HepG2 (cell line): ENCODE measurements at regions not wholly inside any gene's neighbourhood (a gene's known extent, or its start where the extent isn't known, plus 50 kb on each side); places are given as distances from the start of the nearest gene placed in this dataset.
A peak's percentile ranks its signal among the peaks of the same experiment; 100 is the strongest.

Experiments used
- ATAC-seq: fragments of 200-7000 bp; cut with Tn5 transposase; 3 replicates; pipeline ENCODE4 v1.9.1; 2020; ENCODE audit warnings: mild to moderate bottlenecking, moderate library complexity
- BruUV-seq: library from RNA; stranded (reverse); fragments of 400-500 nt; replicated peaks from 2 replicates; lab custom pipeline; 2021; lab: Mats Ljungman, UMichigan
- CTCF ChIA-PET: fragments of 300-600 bp; formaldehyde crosslinking; extraction: SDS; loops from one replicate; lab custom pipeline; 2021; ENCODE audit warnings: low total read pairs, inconsistent platforms, low intra/inter-chr PET ratio; lab: Yijun Ruan, JAX
- POLR2A ChIA-PET: fragments of 350-600 bp; sonication (Branson Sonifier 250); formaldehyde crosslinking; loops from one replicate; lab custom pipeline; 2020; ENCODE audit warnings: antibody characterized with exemption, inconsistent platforms; lab: Yijun Ruan, JAX
- DNase-seq: peaks from one replicate; pipeline ENCODE4 v3.0.0-alpha.2; 2015; ENCODE audit warnings: low spot score
- FAIRE-seq: peaks from 3 replicates; lab custom pipeline; 2011; peaks lifted over from hg19 to GRCh38; lab: Jason Lieb, UNC
- H2AFZ ChIP-seq: one replicate; pipeline ENCODE4 v1.6.1; 2011; ENCODE audit warnings: low read length, inconsistent platforms
- H3K27ac ChIP-seq: fragments of 300-600 bp; 3 replicates; pipeline ENCODE4 v1.8.0; 2011; ENCODE audit warnings: mixed run types, mild to moderate bottlenecking, mixed read lengths, low read length, inconsistent platforms; ENCODE audit not compliant: insufficient read depth; ENCODE audit errors: extremely low read length
- H3K27me3 ChIP-seq, 2 experiments: fragments of 200-600 bp in 1 of 2; 2 replicates in 1 of 2; 3 replicates in 1 of 2; pipeline versions ENCODE4 v1.6.0 to v1.8.0; 2011; ENCODE audit warnings: low read length in 2 of 2, mild to moderate bottlenecking in 2 of 2, moderate library complexity in 2 of 2, inconsistent platforms in 1 of 2; ENCODE audit not compliant: insufficient read depth in 2 of 2, control insufficient read depth in 1 of 2
- H3K36me3 ChIP-seq, 2 experiments: fragments of 200-600 bp in 1 of 2; replicated peaks in 1 of 2; 2 replicates in 1 of 2; 3 replicates in 1 of 2; pipeline versions ENCODE4 v1.5.1 to v1.8.0; 2011; ENCODE audit warnings: low read length in 2 of 2, inconsistent platforms in 1 of 2; ENCODE audit not compliant: insufficient read depth in 2 of 2, control insufficient read depth in 1 of 2
- H3K4me1 ChIP-seq: 2 replicates; pipeline ENCODE4 v1.5.1; 2012; ENCODE audit warnings: low read length, inconsistent platforms; ENCODE audit not compliant: insufficient read depth
- H3K4me2 ChIP-seq: 2 replicates; pipeline ENCODE4 v1.6.0; 2011; ENCODE audit warnings: low read depth, low read length, inconsistent platforms
- H3K4me3 ChIP-seq, 3 experiments: fragments of 200-600 bp in 1 of 3; sonication (generic), shearing (Covaris generic) in 1 of 3; replicated peaks in 1 of 3; 2 replicates each; pipeline ENCODE4 v1.5.1; 2011 to 2016; ENCODE audit warnings: low read length in 3 of 3, inconsistent platforms in 2 of 3, low read depth in 2 of 3, mild to moderate bottlenecking in 2 of 3, control low read depth in 1 of 3, mixed read lengths in 1 of 3; ENCODE audit not compliant: insufficient read depth in 1 of 3
- H3K79me2 ChIP-seq: one replicate; pipeline ENCODE4 v1.6.1; 2011; ENCODE audit warnings: low read length, inconsistent platforms; ENCODE audit not compliant: insufficient read depth
- H3K9ac ChIP-seq: 2 replicates; pipeline ENCODE4 v1.6.0; 2011; ENCODE audit warnings: mild to moderate bottlenecking, low read depth, low read length, inconsistent platforms; ENCODE audit not compliant: insufficient read depth
- H3K9me3 ChIP-seq: 2 replicates; pipeline ENCODE4 v1.5.1; 2012; ENCODE audit warnings: mild to moderate bottlenecking, low read length
- H4K20me1 ChIP-seq: 2 replicates; pipeline ENCODE4 v1.6.0; 2011; ENCODE audit warnings: inconsistent platforms, mild to moderate bottlenecking, low read length, moderate library complexity; ENCODE audit not compliant: insufficient read depth
- E2F1 ChIP-seq: sonication (generic); formaldehyde crosslinking; IDR thresholded peaks from 2 replicates; pipeline ENCODE4 v1.5.0; 2020; ENCODE audit warnings: missing genetic modification reagents
- ESRRA ChIP-seq: sonication (generic); formaldehyde crosslinking; IDR thresholded peaks from 2 replicates; pipeline ENCODE4 v1.5.1; 2020; ENCODE audit warnings: mild to moderate bottlenecking, low read depth, missing genetic modification reagents
- FOXM1 ChIP-seq: sonication (generic); formaldehyde crosslinking; IDR thresholded peaks from 2 replicates; pipeline ENCODE4 v1.5.0; 2020; ENCODE audit warnings: missing genetic modification reagents
- FOXP1 ChIP-seq, 2 experiments: fragments of 450-650 bp in 1 of 2; IDR thresholded peaks; 2 replicates each; pipeline ENCODE4 v1.6.1; 2017 to 2018; ENCODE audit warnings: antibody characterized with exemption in 1 of 2
- GATAD1 ChIP-seq: IDR thresholded peaks from 2 replicates; pipeline ENCODE4 v1.6.1; 2016; ENCODE audit warnings: missing genetic modification reagents, missing compliant biosample characterization
- KLF11 ChIP-seq: IDR thresholded peaks from 2 replicates; pipeline ENCODE4 v1.6.1; 2016; ENCODE audit warnings: missing compliant biosample characterization
- REST ChIP-seq, 2 experiments: IDR thresholded peaks; 2 replicates each; pipeline ENCODE4 v1.6.1; 2011 to 2012; ENCODE audit warnings: low read length in 2 of 2, borderline replicate concordance in 1 of 2, low read depth in 1 of 2, mild to moderate bottlenecking in 1 of 2, moderate library complexity in 1 of 2
- SALL2 ChIP-seq: sonication (generic); formaldehyde crosslinking; IDR thresholded peaks from 2 replicates; pipeline ENCODE4 v1.8.1; 2023; ENCODE audit warnings: mild to moderate bottlenecking, missing genetic modification reagents, inconsistent platforms
- SMC3 ChIP-seq: IDR thresholded peaks from 2 replicates; pipeline ENCODE4 v1.6.1; 2011; ENCODE audit warnings: low read length, improper control_type of control experiment
- TCF7 ChIP-seq: sonication (generic); IDR thresholded peaks from 2 replicates; pipeline ENCODE4 v1.6.1; 2016; ENCODE audit warnings: antibody characterized with exemption, low read depth
- TFE3 ChIP-seq: IDR thresholded peaks from 2 replicates; pipeline ENCODE4 v1.6.1; 2016
- U2AF1 ChIP-seq: fragments of 200-400 bp; formaldehyde crosslinking; optimal IDR thresholded peaks from 2 replicates; pipeline ENCODE3; 2017; ENCODE audit warnings: mild to moderate bottlenecking, low read depth, low read length
- ZFP41 ChIP-seq: sonication (generic); formaldehyde crosslinking; IDR thresholded peaks from 2 replicates; pipeline ENCODE4 v1.4.0; 2020; ENCODE audit warnings: mild to moderate bottlenecking, missing genetic modification reagents, borderline replicate concordance
- ZMAT3 ChIP-seq: sonication (generic); formaldehyde crosslinking; conservative IDR thresholded peaks from 2 replicates; pipeline ENCODE4 v1.7.0; 2021; ENCODE audit warnings: missing genetic modification reagents
- ZNF343 ChIP-seq: sonication (generic); formaldehyde crosslinking; IDR thresholded peaks from 2 replicates; pipeline ENCODE4 v1.4.0; 2020; ENCODE audit warnings: mild to moderate bottlenecking, missing genetic modification reagents
- ZNF354B ChIP-seq: sonication (generic); formaldehyde crosslinking; IDR thresholded peaks from 2 replicates; pipeline ENCODE4 v1.8.0; 2022; ENCODE audit warnings: mild to moderate bottlenecking, missing genetic modification reagents
- ZNF7 ChIP-seq: IDR thresholded peaks from 2 replicates; pipeline ENCODE4 v1.6.1; 2016; ENCODE audit warnings: missing biosample characterization, missing genetic modification reagents
- ZNF772 ChIP-seq: sonication (generic); formaldehyde crosslinking; IDR thresholded peaks from 2 replicates; pipeline ENCODE4 v1.5.0; 2020; ENCODE audit warnings: mild to moderate bottlenecking, missing genetic modification reagents
- ZNF850 ChIP-seq: sonication (generic); formaldehyde crosslinking; conservative IDR thresholded peaks from 2 replicates; pipeline ENCODE4 v1.9.0; 2021; ENCODE audit warnings: mild to moderate bottlenecking, missing genetic modification reagents
- WGBS: methylation state at CpG from one replicate; pipeline ENCODE4 v1.1.6; 2017; ENCODE audit warnings: low lambda C conversion rate; 5-methylcytosine and 5-hydroxymethylcytosine counted together
- in situ Hi-C: cut with HindIII; loops from 2 replicates; pipeline ENCODE4 v1.10.0; 2017; ENCODE audit warnings: low pct_unique_long_range_greater_than_20kb; ENCODE audit not compliant: extremely low pct_ligation_motif_present
- intact Hi-C: fragments of 100-400 bp; cut with micrococcal nuclease; formaldehyde crosslinking; loops from one replicate; pipeline ENCODE4 v1.10.0; 2022; ENCODE audit not compliant: unreplicated experiment

GRCh38 chr13:26872525-26873385, 112.2 kb upstream of the GPR12 start:
- intact Hi-C loops: loop anchor here (1.0 kb wide), 1 partner anchor 165 kb away; no protein-coding TSS in a partner anchor
- peak; percentile 96 for ATAC-seq
- peak; percentile 68 for FAIRE-seq
- TF ChIP-seq FOXP1 (IDR thresholded peaks at IDR 0.05) (no peak), FOXP1 (CRISPR knock-in tag; IDR thresholded peaks at IDR 0.05) (no peak), TFE3 (CRISPR knock-in tag) (no peak), ZNF343 (no peak), REST (IDR thresholded peaks at IDR 0.05; ENCODE audit: borderline replicate concordance in 1 of 2, low read depth in 1 of 2, low read length in 2 of 2) (peak; percentile 27 to 85), ZNF354B (CRISPR knock-in tag) (no peak), SALL2 (no peak), GATAD1 (CRISPR knock-in tag) (no peak), ZNF7 (CRISPR knock-in tag) (no peak), ZMAT3 (CRISPR knock-in tag) (no peak), ZNF850 (CRISPR knock-in tag) (no peak), FOXM1 (CRISPR knock-in tag) (no peak), KLF11 (CRISPR knock-in tag) (no peak), ZFP41 (CRISPR knock-in tag) (no peak), U2AF1 (no peak), SMC3 (peak; percentile 57), TCF7 (no peak), E2F1 (CRISPR knock-in tag) (no peak), ZNF772 (no peak), ESRRA (CRISPR knock-in tag) (no peak)

More at GRCh38 chr13:26872525-26873385, 112.2 kb upstream of the GPR12 start:
- Histone ChIP-seq H3K4me3 (no peak overlapping the region), H3K27me3 (no peaks in the 10 kb centered on the region), H2AFZ (no peak overlapping the region), H3K9me3 (peaks cover 9% of the 10 kb centered on the region; the same call in 1 of the 2 replicates), H3K27ac (no peak overlapping the region), H3K4me2 (no peak overlapping the region; the same call in 1 of the 2 replicates), H3K79me2 (no peaks in the 10 kb centered on the region), H3K9ac (no peak overlapping the region), H4K20me1 (0 out of 2 replicates have a peak, but pooled peaks cover 2% of the 10 kb centered on the region), H3K36me3 (no peaks in the 10 kb centered on the region), H3K4me1 (no peaks in the 10 kb centered on the region)
- in situ Hi-C loops: loop anchor here (5.0 to 25.0 kb wide), 2 partner anchors 165 to 685 kb away; no protein-coding TSS in a partner anchor
- peak; percentile 31 for DNase-seq
- POLR2A ChIA-PET: no interaction called here
- BruUV-seq: no TSS peak
- WGBS: 29% methylated on average over 25 of the region's 28 CpGs
- CTCF ChIA-PET: interaction anchor here (1.3 kb wide), 1 partner anchor 165 kb away, joined by 10 read pairs; no protein-coding TSS in a partner anchor
